Activated naive CD8-positive, alpha-beta T cell (primary cell): ENCODE measurements at regions not wholly inside any gene's neighbourhood (a gene's known extent, or its start where the extent isn't known, plus 50 kb on each side); places are given as distances from the start of the nearest gene placed in this dataset.
A peak's percentile ranks its signal among the peaks of the same experiment; 100 is the strongest.

Experiments
- H3K27ac Mint-ChIP-seq: one replicate; pipeline ENCODE4 v1.8.0; 2021; ENCODE audit warnings: mixed read lengths
- H3K27me3 Mint-ChIP-seq: one replicate; pipeline ENCODE4 v1.8.0; 2021; ENCODE audit warnings: mixed read lengths
- H3K36me3 Mint-ChIP-seq: one replicate; pipeline ENCODE4 v1.8.0; 2021; ENCODE audit warnings: mixed read lengths
- H3K4me1 Mint-ChIP-seq: one replicate; pipeline ENCODE4 v1.8.0; 2021; ENCODE audit warnings: low read depth, mixed read lengths
- H3K4me3 Mint-ChIP-seq: one replicate; pipeline ENCODE4 v1.8.0; 2021; ENCODE audit warnings: mild to moderate bottlenecking, mixed read lengths
- H3K9me3 Mint-ChIP-seq: one replicate; pipeline ENCODE4 v1.8.0; 2021; ENCODE audit warnings: low read depth, mixed read lengths

- Mint-ChIP-seq H3K4me1 (no peaks in the 10 kb centered on the region), H3K27me3 (no peaks in the 10 kb centered on the region), H3K27ac (no peak overlapping the region), H3K36me3 (no peaks in the 10 kb centered on the region), H3K9me3 (no peaks in the 10 kb centered on the region), H3K4me3 (no peak overlapping the region)
Measured at GRCh38 chr1:244216836-244217235, 165.8 kb downstream of the ZBTB18 start.

GRCh38 chr1:244217711-244218110 lies 166.6 kb downstream of the ZBTB18 start:
- Mint-ChIP-seq H3K4me3 (no peak overlapping the region), H3K27me3 (no peaks in the 10 kb centered on the region), H3K9me3 (no peaks in the 10 kb centered on the region), H3K36me3 (no peaks in the 10 kb centered on the region), H3K27ac (no peak overlapping the region), H3K4me1 (no peaks in the 10 kb centered on the region)

DNA sequence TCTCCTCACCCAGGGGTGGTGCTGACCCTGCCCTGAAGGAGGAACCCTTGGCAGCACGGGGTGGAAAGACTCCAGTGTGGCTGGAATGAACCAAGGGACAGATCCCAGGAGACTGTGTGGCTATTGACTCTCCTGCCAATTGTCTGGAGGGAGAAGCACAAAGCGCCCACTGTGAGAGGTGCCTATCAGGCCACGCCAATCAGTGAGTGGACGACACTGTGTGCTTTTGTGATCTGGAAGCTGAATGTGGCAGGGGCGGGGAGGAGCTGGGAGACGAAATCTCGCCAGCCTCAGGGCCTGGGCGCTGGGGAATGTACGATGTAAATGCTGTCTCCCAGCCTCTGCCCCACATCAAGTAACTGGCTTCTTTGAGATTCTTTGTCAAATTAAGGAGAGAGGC lies 167.1 kb downstream of the ZBTB18 start:
- Mint-ChIP-seq H3K27me3 (no peaks in the 10 kb centered on the region), H3K36me3 (no peaks in the 10 kb centered on the region), H3K27ac (no peak overlapping the region)

DNA sequence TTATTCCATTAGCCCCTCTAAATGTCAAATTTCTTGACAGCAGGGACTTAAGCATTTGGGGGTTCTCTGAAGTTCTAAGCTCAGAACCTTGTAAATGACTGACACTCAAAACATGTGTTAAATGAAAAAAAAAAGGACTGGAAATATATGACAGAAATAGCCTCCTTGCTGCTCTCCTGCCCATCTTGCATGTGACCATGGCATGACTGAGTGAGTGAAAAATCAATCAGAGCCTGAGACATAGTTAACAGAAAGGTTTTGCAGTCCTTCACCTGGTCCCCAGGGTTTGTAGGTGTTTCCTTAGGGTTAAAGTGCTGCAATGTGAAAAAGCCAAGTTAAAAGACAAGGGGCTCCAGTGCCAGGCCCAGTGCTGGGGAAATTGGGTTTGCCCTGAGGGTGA lies 168.1 kb downstream of the ZBTB18 start:
- Mint-ChIP-seq H3K27ac (no peak overlapping the region), H3K36me3 (no peaks in the 10 kb centered on the region), H3K4me1 (no peaks in the 10 kb centered on the region), H3K4me3 (no peak overlapping the region), H3K27me3 (no peaks in the 10 kb centered on the region), H3K9me3 (no peaks in the 10 kb centered on the region)

More for the DNA sequence above, 167.1 kb downstream of the ZBTB18 start:
- Mint-ChIP-seq H3K9me3 (no peaks in the 10 kb centered on the region), H3K4me3 (no peak overlapping the region), H3K4me1 (no peaks in the 10 kb centered on the region)

- H3K9me3 Mint-ChIP-seq = no peaks in the 10 kb centered on the region
- no peak overlapping the region for H3K4me3 Mint-ChIP-seq
- H3K27ac Mint-ChIP-seq = no peak overlapping the region
- no peaks in the 10 kb centered on the region for H3K36me3 Mint-ChIP-seq
- H3K4me1 Mint-ChIP-seq = no peaks in the 10 kb centered on the region
- H3K27me3 Mint-ChIP-seq = no peaks in the 10 kb centered on the region
Measured at GRCh38 chr1:244219802-244220201, 168.7 kb downstream of the ZBTB18 start.

DNA sequence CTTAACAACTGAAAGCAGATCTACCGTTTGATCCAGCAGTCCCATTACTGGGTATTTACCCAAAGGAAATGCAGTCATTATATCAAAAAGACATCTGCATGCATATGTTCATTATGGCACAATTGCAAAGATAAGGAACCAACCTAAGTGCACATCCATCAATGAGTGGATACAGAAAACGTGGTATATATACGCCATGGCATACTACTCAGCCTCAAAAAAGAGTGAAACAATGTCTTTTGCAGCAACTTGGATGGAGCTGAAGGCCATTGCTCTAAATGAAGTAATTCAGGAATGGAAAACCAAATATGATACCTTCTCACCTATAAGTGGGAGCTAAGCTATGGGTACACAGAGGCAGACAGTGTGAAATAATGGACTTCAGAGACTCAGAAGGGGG lies 169.3 kb downstream of the ZBTB18 start:
- no peaks in the 10 kb centered on the region for H3K36me3 Mint-ChIP-seq
- H3K27me3 Mint-ChIP-seq = no peaks in the 10 kb centered on the region
- H3K27ac Mint-ChIP-seq = no peak overlapping the region
- H3K4me3 Mint-ChIP-seq = no peak overlapping the region
- H3K9me3 Mint-ChIP-seq = no peaks in the 10 kb centered on the region
- H3K4me1 Mint-ChIP-seq = no peaks in the 10 kb centered on the region

DNA sequence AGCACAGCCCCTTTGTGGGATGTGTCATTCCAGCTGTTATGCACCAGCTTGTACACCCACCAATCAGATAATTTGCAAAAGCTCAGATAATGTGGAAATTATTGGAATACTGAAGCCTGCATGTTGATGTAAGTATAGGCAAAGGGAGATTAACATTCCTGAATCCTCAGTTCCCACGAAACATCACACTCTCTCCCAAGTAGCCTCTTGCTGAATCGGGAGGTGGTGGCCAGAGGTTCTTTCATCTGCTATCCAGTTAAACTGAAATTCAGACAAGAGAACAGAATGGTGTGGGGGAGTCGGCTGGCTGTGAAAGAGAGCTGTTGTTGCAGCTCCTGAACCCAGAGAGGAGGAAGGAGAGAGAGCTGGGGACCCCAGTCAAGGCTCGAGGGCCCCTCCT lies 170.9 kb downstream of the ZBTB18 start:
- Mint-ChIP-seq H3K36me3 (no peaks in the 10 kb centered on the region), H3K4me1 (no peaks in the 10 kb centered on the region), H3K9me3 (no peaks in the 10 kb centered on the region), H3K27ac (no peak overlapping the region), H3K4me3 (no peak overlapping the region), H3K27me3 (no peaks in the 10 kb centered on the region)

DNA sequence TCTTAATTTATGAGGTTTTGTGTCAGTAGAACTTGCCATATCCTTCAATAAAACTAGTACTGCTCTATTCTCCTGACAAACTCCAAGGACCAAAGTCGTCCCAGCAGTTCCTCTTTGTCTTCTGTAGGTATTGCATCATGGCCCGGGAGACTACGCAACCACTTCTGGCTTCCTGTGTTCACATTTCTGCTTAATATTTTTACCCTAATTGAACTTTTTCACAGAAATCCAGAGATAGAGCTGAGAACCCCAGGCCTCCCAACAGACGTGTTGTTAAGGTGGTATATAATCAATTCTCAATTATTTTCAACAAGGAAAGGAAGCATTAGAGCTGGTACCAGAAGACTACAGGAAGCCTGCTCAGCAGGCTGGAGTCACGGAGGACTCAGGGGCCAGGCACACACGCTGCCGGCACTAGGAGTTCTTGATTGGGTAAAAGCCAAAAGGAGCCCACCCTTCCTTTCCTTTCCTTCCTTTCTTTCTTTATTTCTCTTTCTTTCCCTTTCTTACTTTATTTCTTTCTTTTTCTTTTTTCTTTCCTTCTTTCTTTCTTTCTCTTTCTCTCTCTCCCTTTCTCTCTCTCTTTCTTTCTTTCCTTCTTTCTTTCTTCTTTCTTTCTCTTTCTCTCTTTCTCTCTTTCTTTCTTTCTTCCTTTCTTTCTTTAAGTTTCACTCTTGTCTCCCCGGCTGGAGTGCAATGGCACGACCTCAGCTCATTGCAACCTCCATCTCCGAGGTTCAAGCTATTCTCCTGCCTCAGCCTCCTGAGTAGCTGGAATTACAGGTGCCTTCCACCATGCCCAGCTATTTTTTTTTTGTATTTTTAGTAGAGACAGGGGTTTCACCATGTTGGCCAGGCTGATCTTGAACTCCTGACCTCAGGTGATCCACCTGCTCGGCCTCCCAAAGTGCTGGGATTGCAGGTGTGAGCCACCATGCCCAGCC lies 173.7 kb downstream of the ZBTB18 start:
- Mint-ChIP-seq H3K4me1 (no peaks in the 10 kb centered on the region), H3K4me3 (no peak overlapping the region), H3K9me3 (no peaks in the 10 kb centered on the region), H3K27me3 (no peaks in the 10 kb centered on the region), H3K27ac (no peak overlapping the region), H3K36me3 (no peaks in the 10 kb centered on the region)

- Mint-ChIP-seq H3K4me3 (no peak overlapping the region), H3K36me3 (no peaks in the 10 kb centered on the region), H3K9me3 (no peaks in the 10 kb centered on the region), H3K4me1 (no peaks in the 10 kb centered on the region), H3K27me3 (no peaks in the 10 kb centered on the region), H3K27ac (no peak overlapping the region)
Measured at GRCh38 chr1:244226435-244226834, 175.4 kb downstream of the ZBTB18 start.

GRCh38 chr1:244230470-244230869 lies 179.4 kb downstream of the ZBTB18 start:
- no peak overlapping the region for H3K27ac Mint-ChIP-seq
- no peak overlapping the region for H3K4me3 Mint-ChIP-seq
- peaks cover 9% of the 10 kb centered on the region for H3K4me1 Mint-ChIP-seq
- no peaks in the 10 kb centered on the region for H3K9me3 Mint-ChIP-seq
- no peaks in the 10 kb centered on the region for H3K36me3 Mint-ChIP-seq
- peaks cover 2% of the 10 kb centered on the region for H3K27me3 Mint-ChIP-seq

DNA sequence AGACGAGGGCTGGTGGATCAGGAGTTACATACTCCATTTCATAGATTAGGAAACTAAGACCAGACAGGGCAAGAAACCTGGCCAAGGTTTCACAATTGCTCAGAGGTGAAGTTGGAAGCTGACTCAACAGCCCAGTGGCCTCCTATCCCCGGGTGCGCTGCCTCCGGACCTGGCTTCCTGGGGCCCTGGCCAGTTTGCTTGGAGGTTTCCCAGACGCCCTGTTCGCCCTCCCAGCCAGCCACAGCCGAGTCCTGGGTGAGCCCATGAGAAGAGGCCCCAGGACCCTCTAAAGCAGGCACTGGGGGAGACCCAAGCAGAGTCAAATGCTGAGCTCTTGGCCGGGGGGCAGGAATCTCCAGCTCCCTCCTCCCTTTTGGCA lies 180.1 kb downstream of the ZBTB18 start:
- Mint-ChIP-seq H3K36me3 (no peaks in the 10 kb centered on the region), H3K9me3 (no peaks in the 10 kb centered on the region), H3K27me3 (peaks cover 2% of the 10 kb centered on the region), H3K4me3 (no peak overlapping the region), H3K4me1 (peaks cover 9% of the 10 kb centered on the region), H3K27ac (no peak overlapping the region)

DNA sequence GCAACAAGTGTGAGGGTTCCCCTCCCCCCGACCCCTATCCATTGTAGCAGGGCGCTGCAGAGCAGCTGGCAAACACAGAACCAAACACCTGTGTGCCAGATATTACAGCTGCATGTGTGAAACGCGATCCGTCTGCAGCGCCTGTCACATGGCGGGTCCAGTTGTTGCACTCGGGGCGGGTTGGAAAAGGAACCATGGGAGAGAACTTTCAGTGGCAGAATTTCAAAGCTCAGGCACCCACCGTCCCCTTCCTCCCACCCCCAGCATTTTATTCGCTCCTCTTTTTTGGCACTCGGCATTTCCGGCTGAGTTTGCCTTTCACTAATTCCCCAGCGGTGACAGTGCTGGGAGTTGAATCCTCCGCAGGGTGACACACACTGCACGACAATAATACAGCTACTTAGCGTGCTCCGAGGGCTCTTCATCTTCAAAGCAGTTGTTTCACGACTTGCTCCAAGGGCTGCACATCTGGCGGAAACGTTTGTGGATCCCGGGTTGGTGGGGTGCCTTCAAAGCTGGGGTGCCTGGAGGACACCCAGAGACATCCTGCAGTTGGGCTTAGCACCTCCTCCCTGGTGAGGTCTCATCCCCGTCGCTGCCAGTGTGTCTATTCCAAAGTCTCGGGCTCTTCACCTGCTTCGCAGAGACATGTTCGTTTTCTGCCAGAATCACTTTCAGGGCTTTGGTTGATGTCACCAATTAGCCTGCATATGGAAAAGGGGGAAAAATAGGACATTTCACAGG lies 180.7 kb downstream of the ZBTB18 start:
- Mint-ChIP-seq H3K4me1 (peaks cover 9% of the 10 kb centered on the region), H3K4me3 (peak overlapping the region; percentile 38), H3K36me3 (no peaks in the 10 kb centered on the region), H3K9me3 (no peaks in the 10 kb centered on the region), H3K27me3 (peaks cover 2% of the 10 kb centered on the region), H3K27ac (no peak overlapping the region)

- H3K4me3 Mint-ChIP-seq = peak overlapping the region; percentile 34
- H3K27ac Mint-ChIP-seq = no peak overlapping the region
- H3K27me3 Mint-ChIP-seq = peaks cover 2% of the 10 kb centered on the region
- H3K36me3 Mint-ChIP-seq = no peaks in the 10 kb centered on the region
- peaks cover 10% of the 10 kb centered on the region for H3K4me1 Mint-ChIP-seq
- no peaks in the 10 kb centered on the region for H3K9me3 Mint-ChIP-seq
Measured at GRCh38 chr1:244234009-244234643, 183.0 kb downstream of the ZBTB18 start.

GRCh38 chr1:244235157-244235556 lies 184.1 kb downstream of the ZBTB18 start:
- Mint-ChIP-seq H3K4me3 (no peak overlapping the region), H3K27me3 (peaks cover 2% of the 10 kb centered on the region), H3K36me3 (no peaks in the 10 kb centered on the region), H3K4me1 (peaks cover 17% of the 10 kb centered on the region), H3K9me3 (no peaks in the 10 kb centered on the region), H3K27ac (no peak overlapping the region)

GRCh38 chr1:244236101-244236500 lies 185.0 kb downstream of the ZBTB18 start:
- H3K4me1 Mint-ChIP-seq = peaks cover 17% of the 10 kb centered on the region
- peaks cover 2% of the 10 kb centered on the region for H3K27me3 Mint-ChIP-seq
- no peak overlapping the region for H3K4me3 Mint-ChIP-seq
- no peak overlapping the region for H3K27ac Mint-ChIP-seq
- H3K36me3 Mint-ChIP-seq = no peaks in the 10 kb centered on the region
- H3K9me3 Mint-ChIP-seq = no peaks in the 10 kb centered on the region
